ENCODE measurements at regions not wholly inside any gene's neighbourhood (a gene's known extent, or its start where the extent isn't known, plus 50 kb on each side); places are given as distances from the start of the nearest gene placed in this dataset.

DNA sequence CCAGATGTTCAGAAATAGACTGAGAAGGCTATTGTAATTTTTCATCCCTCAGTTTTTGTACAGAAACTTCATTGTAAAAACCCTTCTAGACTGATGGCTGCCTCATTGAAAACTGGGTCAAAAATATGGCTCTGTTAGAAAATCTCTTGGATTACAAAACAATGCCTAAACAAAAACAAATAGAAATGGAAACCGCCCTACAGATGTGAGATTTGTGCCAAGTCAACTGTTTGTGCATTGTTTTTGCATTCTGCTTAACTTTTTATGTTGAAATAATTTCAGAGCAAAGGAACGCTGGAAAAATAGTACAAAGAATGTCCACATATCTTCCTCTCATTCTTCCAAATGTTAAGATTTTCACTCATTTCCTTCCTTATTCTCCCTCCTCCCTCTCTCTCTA is 425.1 kb downstream of the FOXA2 start (continued):
- no peak for TF ChIP-seq TCFL5 (CRISPR knock-in tag; conservative IDR thresholded peaks at IDR 0.05)
- no peak for TF ChIP-seq NFXL1 (CRISPR knock-in tag; IDR thresholded peaks at IDR 0.05)
- no peak for TF ChIP-seq FOXJ3 (CRISPR knock-in tag; IDR thresholded peaks at IDR 0.05)
- TF ChIP-seq SREBF1 (IDR thresholded peaks at IDR 0.05; ENCODE audit: borderline replicate concordance, low read depth, low read length) = no peak
- TF ChIP-seq RFX5 (IDR thresholded peaks at IDR 0.05; ENCODE audit: low read depth, low read length) = no peak
- TF ChIP-seq, protein P1, sequence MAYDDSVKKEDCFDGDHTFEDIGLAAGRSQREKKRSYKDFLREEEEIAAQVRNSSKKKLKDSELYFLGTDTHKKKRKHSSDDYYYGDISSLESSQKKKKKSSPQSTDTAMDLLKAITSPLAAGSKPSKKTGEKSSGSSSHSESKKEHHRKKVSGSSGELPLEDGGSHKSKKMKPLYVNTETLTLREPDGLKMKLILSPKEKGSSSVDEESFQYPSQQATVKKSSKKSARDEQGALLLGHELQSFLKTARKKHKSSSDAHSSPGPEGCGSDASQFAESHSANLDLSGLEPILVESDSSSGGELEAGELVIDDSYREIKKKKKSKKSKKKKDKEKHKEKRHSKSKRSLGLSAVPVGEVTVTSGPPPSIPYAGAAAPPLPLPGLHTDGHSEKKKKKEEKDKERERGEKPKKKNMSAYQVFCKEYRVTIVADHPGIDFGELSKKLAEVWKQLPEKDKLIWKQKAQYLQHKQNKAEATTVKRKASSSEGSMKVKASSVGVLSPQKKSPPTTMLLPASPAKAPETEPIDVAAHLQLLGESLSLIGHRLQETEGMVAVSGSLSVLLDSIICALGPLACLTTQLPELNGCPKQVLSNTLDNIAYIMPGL (CRISPR knock-in tag; IDR thresholded peaks at IDR 0.05) = no peak
- no peak for TF ChIP-seq REST (IDR thresholded peaks at IDR 0.05; ENCODE audit: borderline replicate concordance)
- TF ChIP-seq REST (CRISPR knock-in tag; IDR thresholded peaks at IDR 0.05; ENCODE audit: low read depth) = no peak
- TF ChIP-seq POLR3G (IDR thresholded peaks at IDR 0.05; ENCODE audit: extremely low read depth, insufficient read length, insufficient replicate concordance) = no peak
- no peak for TF ChIP-seq MAFK (IDR thresholded peaks at IDR 0.05; ENCODE audit: low read length)
- TF ChIP-seq SMARCE1 (IDR thresholded peaks at IDR 0.05) = no peak

Measured in K562 (cell line).